IMR-90 (cell line): ENCODE measurements at regions not wholly inside any gene's neighbourhood (a gene's known extent, or its start where the extent isn't known, plus 50 kb on each side); places are given as distances from the start of the nearest gene placed in this dataset.

Source experiments
- ATAC-seq: fragments of 200-7000 bp; cut with Tn5 transposase; 2 replicates; pipeline ENCODE4 v1.9.1; 2020; ENCODE audit warnings: low read depth, mild to moderate bottlenecking, moderate library complexity
- BruUV-seq: library from RNA; stranded (reverse); fragments of 400-500 nt; replicated peaks from 2 replicates; lab custom pipeline; 2021; lab: Mats Ljungman, UMichigan
- CTCF ChIA-PET: fragments of 300-600 bp; formaldehyde crosslinking; extraction: SDS; loops from one replicate; lab custom pipeline; 2021; ENCODE audit warnings: antibody characterized with exemption; lab: Yijun Ruan, JAX
- POLR2A ChIA-PET: fragments of 300-600 bp; sonication (Branson Sonifier 250); formaldehyde crosslinking; loops from one replicate; lab custom pipeline; 2022; ENCODE audit warnings: antibody characterized with exemption; ENCODE audit not compliant: unreplicated experiment; lab: Charles Lee
- DNase-seq: peaks from one replicate; pipeline ENCODE4 v3.0.0; 2013
- H2AFZ ChIP-seq: replicated peaks from 2 replicates; pipeline ENCODE3; 2013; ENCODE audit warnings: low read length, mild to moderate bottlenecking; ENCODE audit not compliant: poor library complexity
- H2AK5ac ChIP-seq: 2 replicates; pipeline ENCODE4 v1.6.1; 2013; ENCODE audit warnings: low read depth, low read length, inconsistent platforms
- H2AK9ac ChIP-seq: replicated peaks from 2 replicates; pipeline ENCODE3; 2013; ENCODE audit warnings: mild to moderate bottlenecking, low read depth, low read length, moderate library complexity; ENCODE audit not compliant: poor library complexity
- H2BK120ac ChIP-seq: 2 replicates; pipeline ENCODE4 v1.6.1; 2013; ENCODE audit warnings: low read depth, low read length, inconsistent platforms
- H2BK15ac ChIP-seq: 3 replicates; pipeline ENCODE4 v1.6.1; 2013; ENCODE audit warnings: low read depth, low read length, inconsistent platforms
- H2BK20ac ChIP-seq: 2 replicates; pipeline ENCODE4 v1.6.1; 2013; ENCODE audit warnings: low read depth, mild to moderate bottlenecking, inconsistent platforms, low read length, moderate library complexity
- H2BK5ac ChIP-seq: 2 replicates; pipeline ENCODE4 v1.6.1; 2013; ENCODE audit warnings: mild to moderate bottlenecking, low read depth, low read length, inconsistent platforms; ENCODE audit not compliant: poor library complexity, severe bottlenecking
- H3K14ac ChIP-seq: replicated peaks from 2 replicates; pipeline ENCODE4 v1.6.1; 2013; ENCODE audit warnings: low read depth, low read length, inconsistent platforms
- H3K18ac ChIP-seq: 2 replicates; pipeline ENCODE4 v1.6.1; 2013; ENCODE audit warnings: low read depth, low read length, control low read depth
- H3K23ac ChIP-seq: 2 replicates; pipeline ENCODE4 v1.6.1; 2013; ENCODE audit warnings: low read depth, low read length, inconsistent platforms
- H3K27ac ChIP-seq: 2 replicates; pipeline ENCODE4 v1.5.1; 2013; ENCODE audit warnings: mild to moderate bottlenecking, control low read depth, low read length; ENCODE audit not compliant: insufficient read depth
- H3K27me3 ChIP-seq: 2 replicates; pipeline ENCODE4 v1.6.1; 2013; ENCODE audit warnings: low read length; ENCODE audit not compliant: control insufficient read depth, insufficient read depth
- H3K36me3 ChIP-seq: 2 replicates; pipeline ENCODE4 v1.6.1; 2013; ENCODE audit warnings: low read length, mixed read lengths; ENCODE audit not compliant: control insufficient read depth, insufficient read depth
- H3K4ac ChIP-seq: 2 replicates; pipeline ENCODE4 v1.6.1; 2013; ENCODE audit warnings: low read depth, low read length, inconsistent platforms
- H3K4me1 ChIP-seq: 2 replicates; pipeline ENCODE4 v1.6.1; 2013; ENCODE audit warnings: low read length, mixed read lengths; ENCODE audit not compliant: control insufficient read depth, insufficient read depth
- H3K4me2 ChIP-seq: 2 replicates; pipeline ENCODE4 v1.6.1; 2013; ENCODE audit warnings: low read depth, mild to moderate bottlenecking, control low read depth, low read length, moderate library complexity
- H3K4me3 ChIP-seq: 2 replicates; pipeline ENCODE4 v1.5.1; 2013; ENCODE audit warnings: low read depth, mild to moderate bottlenecking, control low read depth, low read length, moderate library complexity; ENCODE audit not compliant: insufficient read depth
- H3K56ac ChIP-seq: 2 replicates; pipeline ENCODE4 v1.6.1; 2013; ENCODE audit warnings: low read length, inconsistent platforms; ENCODE audit not compliant: insufficient read depth; ENCODE audit errors: extremely low read depth
- H3K79me1 ChIP-seq, 2 experiments: 2 replicates each; pipeline ENCODE4 v1.6.1; 2013; ENCODE audit warnings: low read length in 2 of 2, inconsistent platforms in 1 of 2, low read depth in 1 of 2
- H3K9ac ChIP-seq: 2 replicates; pipeline ENCODE4 v1.6.1; 2013; ENCODE audit warnings: low read depth, low read length, control low read depth
- H3K9me1 ChIP-seq: 2 replicates; pipeline ENCODE4 v1.6.1; 2013; ENCODE audit warnings: low read length, inconsistent platforms; ENCODE audit not compliant: insufficient read depth
- H3K9me3 ChIP-seq: 2 replicates; pipeline ENCODE4 v1.6.1; 2013; ENCODE audit warnings: low read length; ENCODE audit not compliant: control insufficient read depth, insufficient read depth
- H4K20me1 ChIP-seq: 2 replicates; pipeline ENCODE4 v1.6.1; 2013; ENCODE audit warnings: low read length, inconsistent platforms; ENCODE audit not compliant: insufficient read depth
- H4K5ac ChIP-seq: 2 replicates; pipeline ENCODE4 v1.6.1; 2013; ENCODE audit warnings: mild to moderate bottlenecking, low read depth, low read length, control low read depth
- H4K8ac ChIP-seq, 2 experiments: 2 replicates each; pipeline ENCODE4 v1.6.1; 2013; ENCODE audit warnings: low read depth in 2 of 2, low read length in 2 of 2, control low read depth in 1 of 2, inconsistent platforms in 1 of 2
- H4K91ac ChIP-seq: 2 replicates; pipeline ENCODE4 v1.6.1; 2013; ENCODE audit warnings: low read depth, low read length, inconsistent platforms; ENCODE audit not compliant: insufficient read depth
- CEBPB ChIP-seq: IDR thresholded peaks from 2 replicates; pipeline ENCODE4 v1.6.1; 2012; ENCODE audit warnings: low read depth, low read length, improper control_type of control experiment
- MAFK ChIP-seq: IDR thresholded peaks from 2 replicates; pipeline ENCODE4 v1.6.1; 2012; ENCODE audit warnings: low read depth, low read length, improper control_type of control experiment
- MAZ ChIP-seq: IDR thresholded peaks from 2 replicates; pipeline ENCODE4 v1.6.1; 2012; ENCODE audit warnings: low read depth, mild to moderate bottlenecking, low read length, improper control_type of control experiment, moderate library complexity, borderline replicate concordance
- NFE2L2 ChIP-seq: fragments of 150-350 bp; IDR thresholded peaks from 2 replicates; pipeline ENCODE4 v1.6.1; 2016; ENCODE audit warnings: low read depth, mild to moderate bottlenecking, low read length
- RFX5 ChIP-seq: IDR thresholded peaks from 2 replicates; pipeline ENCODE4 v1.8.0; 2012; ENCODE audit warnings: low read depth, mild to moderate bottlenecking, low read length, moderate library complexity
- SMC3 ChIP-seq: fragments of 150-350 bp; IDR thresholded peaks from 2 replicates; pipeline ENCODE4 v1.6.1; 2016; ENCODE audit warnings: low read depth, mild to moderate bottlenecking, antibody characterized with exemption, low read length, moderate library complexity
- WGBS, 2 experiments: methylation state at CpG; one replicate each; pipeline versions ENCODE4 v1.1.5 to v1.1.7; 2013; ENCODE audit warnings: missing lambda C conversion rate in 2 of 2; ENCODE audit not compliant: insufficient read length in 1 of 2; ENCODE audit errors: extremely low coverage in 2 of 2; 5-methylcytosine and 5-hydroxymethylcytosine counted together
- dilution Hi-C: fragments of 300-500 bp; cut with HindIII; formaldehyde crosslinking; loops from one replicate; pipeline ENCODE4 v1.14.3; 2018; ENCODE audit warnings: low sequenced_read_pairs; ENCODE audit not compliant: unreplicated experiment
- in situ Hi-C: fragments of 300-500 bp; cut with MboI; formaldehyde crosslinking; loops from 3 replicates; pipeline ENCODE4 v1.14.3; 2019; ENCODE audit warnings: low sequenced_read_pairs, inconsistent platforms, mixed read lengths
- intact Hi-C: fragments of 100-400 bp; cut with micrococcal nuclease; formaldehyde crosslinking; loops from 2 replicates; pipeline ENCODE4 v1.10.0; 2022
- TF ChIP-seq, protein P1 (sequence below): conservative IDR thresholded peaks from 2 replicates; pipeline ENCODE4 v1.5.1; 2012; ENCODE audit warnings: mild to moderate bottlenecking, low read depth, low read length, improper control_type of control experiment

- Histone ChIP-seq H2AK5ac (no peak overlapping the region), H2AK9ac (no peak overlapping the region), H3K79me1 (no peaks in the 10 kb centered on the region), H3K56ac (no peak overlapping the region), H2BK120ac (no peak overlapping the region), H3K18ac (no peak overlapping the region), H2BK15ac (no peak overlapping the region), H3K9me3 (no peaks in the 10 kb centered on the region), H3K27ac (no peak overlapping the region), H3K9ac (no peak overlapping the region), H3K4me3 (no peak overlapping the region), H3K4me2 (no peak overlapping the region), H2BK5ac (no peak overlapping the region), H4K91ac (no peak overlapping the region), H3K4me1 (no peaks in the 10 kb centered on the region), H3K4ac (no peak overlapping the region), H3K23ac (no peak overlapping the region), H4K20me1 (no peaks in the 10 kb centered on the region), H3K14ac (no peak overlapping the region), H2BK20ac (no peak overlapping the region), H3K9me1 (no peaks in the 10 kb centered on the region), H4K5ac (no peak overlapping the region), H3K36me3 (no peaks in the 10 kb centered on the region), H2AFZ (no peak overlapping the region), H3K27me3 (no peaks in the 10 kb centered on the region; the same call in 1 of the 2 replicates), H4K8ac (no peak overlapping the region)
- DNase-seq (no peak), ATAC-seq (no peak)
- dilution Hi-C loops = no loop called here
- intact Hi-C loops = no loop called here
- in situ Hi-C loops = no loop called here
- no CpG with 5 or more reads among the region's 1 CpG for WGBS, 2 experiments
- TF ChIP-seq MAFK (no peak), RFX5 (no peak), MAZ (no peak), SMC3 (no peak), CEBPB (no peak), NFE2L2 (no peak)
- TF ChIP-seq, protein P1, sequence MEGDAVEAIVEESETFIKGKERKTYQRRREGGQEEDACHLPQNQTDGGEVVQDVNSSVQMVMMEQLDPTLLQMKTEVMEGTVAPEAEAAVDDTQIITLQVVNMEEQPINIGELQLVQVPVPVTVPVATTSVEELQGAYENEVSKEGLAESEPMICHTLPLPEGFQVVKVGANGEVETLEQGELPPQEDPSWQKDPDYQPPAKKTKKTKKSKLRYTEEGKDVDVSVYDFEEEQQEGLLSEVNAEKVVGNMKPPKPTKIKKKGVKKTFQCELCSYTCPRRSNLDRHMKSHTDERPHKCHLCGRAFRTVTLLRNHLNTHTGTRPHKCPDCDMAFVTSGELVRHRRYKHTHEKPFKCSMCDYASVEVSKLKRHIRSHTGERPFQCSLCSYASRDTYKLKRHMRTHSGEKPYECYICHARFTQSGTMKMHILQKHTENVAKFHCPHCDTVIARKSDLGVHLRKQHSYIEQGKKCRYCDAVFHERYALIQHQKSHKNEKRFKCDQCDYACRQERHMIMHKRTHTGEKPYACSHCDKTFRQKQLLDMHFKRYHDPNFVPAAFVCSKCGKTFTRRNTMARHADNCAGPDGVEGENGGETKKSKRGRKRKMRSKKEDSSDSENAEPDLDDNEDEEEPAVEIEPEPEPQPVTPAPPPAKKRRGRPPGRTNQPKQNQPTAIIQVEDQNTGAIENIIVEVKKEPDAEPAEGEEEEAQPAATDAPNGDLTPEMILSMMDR = no peak
- CTCF ChIA-PET = no interaction called here
- BruUV-seq = no TSS peak
- POLR2A ChIA-PET = no interaction called here
These were observed 132.8 kb upstream of the UGT8 start for GRCh38 chr4:114465766-114466165.
